ENCODE measurements at regions not wholly inside any gene's neighbourhood (a gene's known extent, or its start where the extent isn't known, plus 50 kb on each side); places are given as distances from the start of the nearest gene placed in this dataset.
"Not testable (repeated sequence)": the region's sequence is repeated elsewhere in the genome, so short reads cannot be mapped to it uniquely, and the experiment has no call there.

DNA sequence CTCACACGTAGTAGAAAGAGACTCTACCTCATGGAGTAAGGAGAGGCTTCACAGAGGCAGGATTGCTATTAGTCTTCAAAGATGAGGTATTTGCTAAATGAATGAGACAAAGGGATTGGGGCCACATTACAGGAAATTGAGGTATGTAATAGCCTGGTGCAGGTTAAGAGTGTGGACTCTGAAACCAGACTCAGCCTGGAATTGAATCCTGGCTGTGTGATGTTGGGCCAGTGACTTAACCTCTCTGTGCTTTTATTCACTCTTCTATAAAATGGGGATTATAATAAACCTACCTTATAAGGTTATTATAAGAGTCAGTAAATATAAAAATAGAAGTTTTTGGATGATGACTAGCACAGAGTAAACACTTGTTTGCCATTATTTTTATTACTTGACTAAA, 64.7 kb upstream of the ATRNL1 start:
- ChIA-PET CTCF (interaction anchor here (0.5 kb wide), 1 partner anchor 32 kb away, joined by 3 read pairs; no protein-coding TSS in a partner anchor), POLR2A (ENCODE audit: low non-redundant PET) (no interaction called here)
- TF ChIP-seq, protein P1, sequence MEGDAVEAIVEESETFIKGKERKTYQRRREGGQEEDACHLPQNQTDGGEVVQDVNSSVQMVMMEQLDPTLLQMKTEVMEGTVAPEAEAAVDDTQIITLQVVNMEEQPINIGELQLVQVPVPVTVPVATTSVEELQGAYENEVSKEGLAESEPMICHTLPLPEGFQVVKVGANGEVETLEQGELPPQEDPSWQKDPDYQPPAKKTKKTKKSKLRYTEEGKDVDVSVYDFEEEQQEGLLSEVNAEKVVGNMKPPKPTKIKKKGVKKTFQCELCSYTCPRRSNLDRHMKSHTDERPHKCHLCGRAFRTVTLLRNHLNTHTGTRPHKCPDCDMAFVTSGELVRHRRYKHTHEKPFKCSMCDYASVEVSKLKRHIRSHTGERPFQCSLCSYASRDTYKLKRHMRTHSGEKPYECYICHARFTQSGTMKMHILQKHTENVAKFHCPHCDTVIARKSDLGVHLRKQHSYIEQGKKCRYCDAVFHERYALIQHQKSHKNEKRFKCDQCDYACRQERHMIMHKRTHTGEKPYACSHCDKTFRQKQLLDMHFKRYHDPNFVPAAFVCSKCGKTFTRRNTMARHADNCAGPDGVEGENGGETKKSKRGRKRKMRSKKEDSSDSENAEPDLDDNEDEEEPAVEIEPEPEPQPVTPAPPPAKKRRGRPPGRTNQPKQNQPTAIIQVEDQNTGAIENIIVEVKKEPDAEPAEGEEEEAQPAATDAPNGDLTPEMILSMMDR (conservative IDR thresholded peaks at IDR 0.05; ENCODE audit: low read depth) = no peak
- no peak overlapping the region for H3K27ac ChIP-seq
- no peak for DNase-seq (ENCODE audit: low spot score)

- no peak overlapping the region for H3K27ac ChIP-seq
- TF ChIP-seq, protein P1 (conservative IDR thresholded peaks at IDR 0.05; ENCODE audit: low read depth) = no peak
- POLR2A ChIA-PET (ENCODE audit: low non-redundant PET) = no interaction called here
- no peak for DNase-seq (ENCODE audit: low spot score)
- CTCF ChIA-PET = interaction anchor here (0.5 to 0.9 kb wide), 2 partner anchors 71 to 98 kb away, joined by 3 to 6 read pairs; no protein-coding TSS in a partner anchor
These were observed 63.5 kb upstream of the ATRNL1 start for GRCh38 chr10:115029452-115030375.

DNA sequence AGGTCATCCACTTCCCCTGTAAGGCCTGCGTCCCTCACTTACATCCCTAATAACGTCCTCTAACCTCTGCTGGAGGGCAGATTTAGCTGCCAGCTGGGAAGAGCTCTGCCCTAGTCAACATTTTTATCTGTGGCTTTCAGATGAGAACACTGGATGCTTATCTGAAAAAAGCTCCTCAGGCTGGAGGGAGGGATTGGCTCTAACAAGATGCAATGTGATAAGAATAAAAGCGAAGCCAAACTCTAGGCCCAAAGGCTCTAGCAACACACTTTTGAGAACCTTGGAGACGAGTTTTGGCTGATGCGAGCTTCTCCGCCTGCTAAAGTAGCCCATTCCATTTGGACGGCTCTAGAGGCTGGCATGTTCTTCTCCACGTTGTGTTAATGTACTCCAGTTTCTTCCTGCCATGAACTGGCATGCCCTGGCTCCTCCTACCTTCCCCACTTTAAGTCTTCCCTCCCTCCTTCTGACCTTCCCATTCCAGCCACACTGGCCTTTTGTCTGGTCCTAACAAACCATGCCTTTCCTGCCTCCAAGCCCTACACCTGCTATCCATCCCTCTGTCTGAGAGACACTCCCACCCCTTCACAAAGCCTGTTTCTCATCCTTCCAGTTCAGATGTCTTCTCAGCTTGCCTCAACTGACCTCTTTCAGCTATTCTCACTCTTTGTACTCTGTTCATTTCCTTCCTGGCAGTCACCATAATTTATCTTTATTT, 62.5 kb upstream of the ATRNL1 start:
- TF ChIP-seq, protein P1 (conservative IDR thresholded peaks at IDR 0.05; ENCODE audit: low read depth) = no peak
- CTCF ChIA-PET = interaction anchor here (1.0 kb wide), 1 partner anchor 24 kb away, joined by 4 read pairs; no protein-coding TSS in a partner anchor
- DNase-seq (ENCODE audit: low spot score) = no peak
- no peak overlapping the region for H3K27ac ChIP-seq
- POLR2A ChIA-PET (ENCODE audit: low non-redundant PET) = no interaction called here

DNA sequence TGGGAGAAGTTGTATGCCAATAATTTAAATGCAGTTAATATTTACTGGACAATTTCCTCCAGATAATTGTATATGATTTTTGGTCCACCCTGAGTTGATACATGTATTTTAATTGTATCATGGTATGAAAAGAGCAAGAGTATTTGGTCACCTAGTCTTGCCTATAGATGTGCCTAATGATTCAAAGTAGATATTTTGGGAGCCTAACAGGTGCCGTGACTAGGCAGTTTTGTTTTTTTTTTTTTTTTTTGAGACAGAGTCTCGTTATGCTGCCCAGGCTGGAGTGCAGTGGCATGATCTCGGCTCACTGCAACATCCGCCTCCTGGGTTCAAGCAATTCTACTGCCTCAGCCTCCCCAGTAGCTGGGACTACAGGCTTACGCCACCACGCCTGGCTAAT, 59.3 kb upstream of the ATRNL1 start:
- POLR2A ChIA-PET (ENCODE audit: low non-redundant PET) = no interaction called here
- no peak for DNase-seq (ENCODE audit: low spot score)
- TF ChIP-seq, protein P1 (conservative IDR thresholded peaks at IDR 0.05; ENCODE audit: low read depth) = no peak
- CTCF ChIA-PET = interaction anchor here (0.7 kb wide), 1 partner anchor 162 kb away, joined by 6 read pairs; no protein-coding TSS in a partner anchor
- H3K27ac ChIP-seq = no peak overlapping the region

DNA sequence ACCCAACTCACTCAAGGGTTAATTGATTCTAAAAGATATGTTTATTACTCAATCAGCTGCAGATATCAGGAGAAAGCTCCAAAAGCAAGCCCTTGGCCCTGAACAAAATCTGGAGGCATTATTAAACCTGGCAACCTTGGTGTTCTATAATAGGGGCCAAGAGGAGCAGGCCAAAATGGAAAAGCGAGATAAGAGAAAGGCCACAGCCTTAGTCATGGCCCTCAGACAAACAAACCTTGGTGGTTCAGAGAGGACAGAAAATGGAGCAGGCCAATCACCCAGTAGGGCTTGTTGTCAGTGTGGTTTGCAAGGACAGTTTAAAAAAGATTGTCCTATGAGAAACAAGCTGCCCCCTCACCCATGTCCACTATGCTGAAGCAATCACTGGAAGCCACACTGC, 53.4 kb upstream of the ATRNL1 start:
- CTCF ChIA-PET = interaction anchor here (0.6 kb wide), 1 partner anchor 345 kb away, joined by 3 read pairs; no protein-coding TSS in a partner anchor
- DNase-seq (ENCODE audit: low spot score); POLR2A ChIA-PET (ENCODE audit: low non-redundant PET); H3K27ac ChIP-seq: not testable (repeated sequence)
